RWPE2 (cell line): ENCODE measurements at regions not wholly inside any gene's neighbourhood (a gene's known extent, or its start where the extent isn't known, plus 50 kb on each side); places are given as distances from the start of the nearest gene placed in this dataset.
"Not testable (repeated sequence)": the region's sequence is repeated elsewhere in the genome, so short reads cannot be mapped to it uniquely, and the experiment has no call there.

Source experiments
- ATAC-seq: fragments of 200-7000 bp; cut with Tn5 transposase; 3 replicates; pipeline ENCODE4 v1.9.1; 2021; ENCODE audit warnings: low read depth
- DNase-seq: peaks from one replicate; pipeline ENCODE4 v3.0.0-alpha.2; 2020; ENCODE audit warnings: low spot score
- H3K27ac ChIP-seq: fragments of 450-650 bp; 2 replicates; pipeline ENCODE4 v1.5.1; 2017; ENCODE audit warnings: mild to moderate bottlenecking; ENCODE audit not compliant: poor library complexity, severe bottlenecking
- H3K27me3 ChIP-seq: fragments of 250-450 bp; sonication (Bioruptor Pico); 2 replicates; pipeline ENCODE4 v1.5.1; 2021; ENCODE audit warnings: mild to moderate bottlenecking, moderate library complexity; ENCODE audit not compliant: insufficient read depth, poor library complexity, severe bottlenecking
- H3K36me3 ChIP-seq: fragments of 250-450 bp; sonication (Bioruptor Pico); 2 replicates; pipeline ENCODE4 v1.5.1; 2020; ENCODE audit warnings: low read depth, mild to moderate bottlenecking, moderate library complexity
- H3K4me1 ChIP-seq: fragments of 250-450 bp; sonication (Bioruptor Pico); 2 replicates; pipeline ENCODE4 v1.5.1; 2021; ENCODE audit warnings: mild to moderate bottlenecking, moderate library complexity; ENCODE audit not compliant: insufficient read depth, poor library complexity, severe bottlenecking
- H3K4me3 ChIP-seq: fragments of 250-450 bp; sonication (Bioruptor Pico); 2 replicates; pipeline ENCODE4 v1.5.1; 2021; ENCODE audit warnings: mild to moderate bottlenecking, moderate library complexity; ENCODE audit not compliant: severe bottlenecking
- H3K9me3 ChIP-seq: fragments of 250-450 bp; sonication (Bioruptor Pico); 2 replicates; pipeline ENCODE4 v1.5.1; 2021; ENCODE audit warnings: mild to moderate bottlenecking, moderate library complexity; ENCODE audit not compliant: severe bottlenecking
- CTCF ChIP-seq: fragments of 450-650 bp; IDR thresholded peaks from one replicate; pipeline ENCODE4 v1.5.1; 2017; ENCODE audit warnings: mild to moderate bottlenecking, moderate library complexity; ENCODE audit not compliant: poor library complexity, severe bottlenecking

DNA sequence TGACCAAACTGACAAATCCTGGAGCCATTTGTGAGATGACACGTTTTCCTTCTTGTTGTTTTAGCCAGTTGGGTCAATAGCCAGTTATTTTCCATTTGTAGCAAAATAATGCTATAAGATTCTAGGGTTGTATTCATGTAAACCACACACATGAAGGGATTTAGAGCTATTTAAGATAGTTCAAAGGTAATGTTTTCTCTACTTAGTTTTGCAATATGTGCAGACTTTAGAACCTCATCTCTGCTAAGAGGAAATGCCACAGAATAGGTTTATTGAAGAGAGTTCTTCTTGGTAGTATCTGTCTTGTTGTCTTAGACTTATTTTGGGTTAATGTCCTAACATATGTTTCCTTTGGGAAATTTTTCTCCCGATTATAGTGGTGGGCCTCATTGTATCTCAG lies 213.5 kb upstream of the RIMS1 start:
- Histone ChIP-seq H3K4me3 (no peak overlapping the region), H3K27me3 (peaks cover 11% of the 10 kb centered on the region), H3K9me3 (no peaks in the 10 kb centered on the region), H3K36me3 (no peaks in the 10 kb centered on the region), H3K4me1 (no peaks in the 10 kb centered on the region), H3K27ac (no peak overlapping the region)
- ATAC-seq (no peak), DNase-seq (no peak)
- TF ChIP-seq CTCF = no peak

DNA sequence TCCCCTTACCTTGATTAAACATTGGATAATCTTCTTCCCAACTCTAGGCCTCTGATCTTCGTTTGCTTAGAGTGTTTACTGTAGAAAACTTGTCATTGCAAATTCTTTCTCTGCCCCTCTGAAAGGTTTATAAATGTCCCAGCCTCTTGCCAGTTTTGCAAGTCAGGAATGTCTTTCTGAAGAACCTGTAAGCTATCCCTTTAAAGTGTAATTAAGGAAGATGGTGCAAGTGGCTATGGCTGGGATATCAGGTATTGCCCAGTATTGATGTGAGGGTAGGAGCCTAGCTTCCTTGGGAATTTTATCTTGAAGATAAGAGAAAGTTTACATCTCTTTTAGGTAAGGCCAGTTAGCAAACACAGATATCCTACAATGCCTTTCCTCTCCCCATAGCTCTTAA lies 211.0 kb upstream of the RIMS1 start:
- no peaks in the 10 kb centered on the region for H3K36me3 ChIP-seq
- H3K9me3 ChIP-seq = no peaks in the 10 kb centered on the region
- ATAC-seq (no peak), DNase-seq (no peak)
- peaks cover 11% of the 10 kb centered on the region for H3K27me3 ChIP-seq
- H3K27ac ChIP-seq = no peak overlapping the region
- no peak overlapping the region for H3K4me3 ChIP-seq
- no peak for TF ChIP-seq CTCF
- H3K4me1 ChIP-seq = no peaks in the 10 kb centered on the region

DNA sequence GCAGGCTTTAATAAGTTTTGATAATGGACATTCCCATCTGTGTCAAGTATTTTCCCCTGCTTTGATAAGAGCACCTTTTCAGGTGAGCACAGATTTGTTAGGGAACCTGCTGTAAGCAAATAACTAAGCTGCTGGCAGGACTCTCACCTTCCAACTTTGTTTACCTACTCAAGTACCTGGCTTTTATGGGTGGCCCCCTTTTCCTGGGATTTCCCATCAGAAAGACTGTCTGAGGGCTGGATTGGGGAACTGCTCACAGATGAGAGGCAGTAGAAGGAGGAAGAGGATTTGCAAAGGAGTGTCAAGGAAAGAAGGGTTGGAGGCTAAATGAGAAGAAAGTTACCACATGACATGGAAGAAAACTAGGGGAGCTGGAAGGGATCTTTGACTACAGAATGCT lies 210.1 kb upstream of the RIMS1 start:
- Histone ChIP-seq H3K4me1 (no peaks in the 10 kb centered on the region), H3K27me3 (peaks cover 11% of the 10 kb centered on the region), H3K4me3 (no peak overlapping the region), H3K9me3 (no peaks in the 10 kb centered on the region), H3K27ac (no peak overlapping the region), H3K36me3 (no peaks in the 10 kb centered on the region)
- DNase-seq (no peak), ATAC-seq (no peak)
- no peak for TF ChIP-seq CTCF

DNA sequence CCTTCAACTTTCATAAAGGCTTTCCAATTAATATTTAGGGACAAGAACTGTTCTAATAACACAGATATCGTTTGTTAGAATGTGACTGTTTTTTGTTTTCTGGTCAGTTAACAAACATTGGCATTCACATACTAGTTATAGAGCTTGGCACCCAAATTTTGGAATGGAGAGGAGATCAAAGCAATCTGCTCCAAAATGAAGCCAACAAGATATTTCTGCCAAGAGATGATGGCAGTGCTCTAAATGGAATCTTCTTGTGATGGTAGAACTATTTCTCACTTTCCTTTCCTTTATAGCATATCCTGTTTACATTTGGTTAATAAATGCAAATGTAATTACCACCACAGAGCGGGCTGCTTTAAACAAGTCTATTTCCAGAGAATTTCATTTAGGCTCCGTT lies 208.3 kb upstream of the RIMS1 start:
- no peaks in the 10 kb centered on the region for H3K36me3 ChIP-seq
- no peak for ATAC-seq
- H3K27ac ChIP-seq = no peak overlapping the region
- no peaks in the 10 kb centered on the region for H3K9me3 ChIP-seq
- H3K4me3 ChIP-seq = no peak overlapping the region
- no peak for DNase-seq
- TF ChIP-seq CTCF = no peak
- H3K4me1 ChIP-seq = no peaks in the 10 kb centered on the region
- H3K27me3 ChIP-seq = peaks cover 11% of the 10 kb centered on the region

DNA sequence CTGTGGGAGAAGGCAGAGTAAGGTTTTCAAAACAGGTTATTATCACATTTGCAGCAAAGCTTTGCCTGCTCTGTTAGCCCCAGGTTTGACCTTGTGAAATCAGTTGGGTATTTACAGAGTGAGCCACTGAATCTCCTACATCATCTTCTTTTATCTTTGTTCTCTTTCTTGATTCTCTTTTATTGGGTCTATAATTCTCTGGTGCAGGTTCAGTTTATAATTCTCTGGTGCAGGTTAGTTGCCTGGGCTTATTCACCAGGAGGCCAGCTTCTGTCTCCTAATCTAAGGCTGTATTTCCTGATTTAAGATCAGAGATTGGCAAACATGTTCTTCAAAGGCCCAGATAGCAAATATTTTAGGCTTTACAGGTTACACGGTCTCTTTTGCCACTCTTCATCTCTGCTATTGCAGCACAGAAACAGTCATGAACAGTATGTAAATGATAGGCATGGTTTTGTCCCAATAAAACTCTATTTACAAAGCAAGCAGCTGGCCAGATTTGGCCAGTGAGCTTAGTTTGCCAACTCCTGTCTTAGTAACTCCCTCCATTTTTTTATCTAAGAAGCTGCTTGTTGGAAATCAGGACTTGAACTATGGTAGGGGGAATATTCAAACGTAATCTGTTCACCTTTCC lies 205.0 kb upstream of the RIMS1 start:
- Histone ChIP-seq H3K27ac (no peak overlapping the region), H3K4me1 (no peaks in the 10 kb centered on the region), H3K27me3 (peaks cover 10% of the 10 kb centered on the region), H3K4me3 (no peak overlapping the region), H3K9me3 (no peaks in the 10 kb centered on the region), H3K36me3 (no peaks in the 10 kb centered on the region)
- DNase-seq = no peak
- no peak for TF ChIP-seq CTCF
- ATAC-seq = no peak

- H3K9me3 ChIP-seq, DNase-seq, H3K27ac ChIP-seq, H3K27me3 ChIP-seq, H3K4me1 ChIP-seq, ATAC-seq, H3K4me3 ChIP-seq, H3K36me3 ChIP-seq: not testable (repeated sequence)
Observed at GRCh38 chr6:71686021-71686677, 200.2 kb upstream of the RIMS1 start.
